NCI-H146 treated with DMSO at 0.1 percent for 48 hours (cell line): ENCODE measurements at regions not wholly inside any gene's neighbourhood (a gene's known extent, or its start where the extent isn't known, plus 50 kb on each side); places are given as distances from the start of the nearest gene placed in this dataset.

Experiments
- DNase-seq: peaks from one replicate; lab custom pipeline; 2025; ENCODE audit not compliant: unreplicated experiment; lab: John Stamatoyannopoulos, UW

GRCh38 chr12:43294916-43295315 lies 257.1 kb downstream of the ADAMTS20 start:
- no peak for DNase-seq

GRCh38 chr12:43294147-43294546 lies 257.9 kb downstream of the ADAMTS20 start:
- no peak for DNase-seq

- DNase-seq: no peak
Observed at GRCh38 chr12:43293396-43293795, 258.6 kb downstream of the ADAMTS20 start.

DNA sequence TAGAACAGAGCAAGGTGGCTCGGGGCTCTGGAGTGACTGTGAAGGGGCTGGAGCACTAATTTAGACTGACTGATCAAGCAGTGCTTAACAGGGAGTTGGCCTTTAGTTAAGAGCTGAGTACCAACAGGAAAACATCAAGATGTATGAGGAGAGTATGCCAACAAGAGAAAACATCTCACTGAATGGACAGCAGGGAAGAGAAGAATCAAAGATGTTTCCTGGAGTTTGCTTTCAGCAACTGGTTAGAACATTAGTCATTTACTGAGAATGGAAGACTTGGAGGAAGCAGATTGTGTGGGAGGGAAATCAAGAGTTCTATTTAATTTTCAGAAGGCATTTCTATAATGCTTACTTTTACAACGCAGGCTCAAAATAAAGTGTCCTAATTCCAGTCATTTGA lies 259.3 kb downstream of the ADAMTS20 start:
- no peak for DNase-seq

DNA sequence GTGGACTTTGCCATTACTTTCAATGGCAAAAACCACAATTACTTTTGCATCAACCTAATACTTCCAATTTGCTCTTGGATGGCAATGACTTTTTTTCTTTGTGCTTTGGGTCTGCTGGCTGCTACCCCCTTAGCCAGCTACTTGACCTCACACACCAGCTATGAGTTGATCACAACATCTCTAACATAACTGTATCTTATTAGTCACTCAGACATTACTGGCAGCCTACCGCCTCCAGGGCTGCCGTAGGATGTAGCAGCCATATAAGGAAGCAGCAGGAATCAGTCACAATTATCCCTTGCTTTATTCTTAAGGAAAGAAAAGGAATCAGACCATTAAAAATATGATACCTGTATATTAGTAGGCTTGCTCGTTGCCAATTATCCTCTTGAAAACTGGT lies 260.5 kb downstream of the ADAMTS20 start:
- no peak for DNase-seq

DNA sequence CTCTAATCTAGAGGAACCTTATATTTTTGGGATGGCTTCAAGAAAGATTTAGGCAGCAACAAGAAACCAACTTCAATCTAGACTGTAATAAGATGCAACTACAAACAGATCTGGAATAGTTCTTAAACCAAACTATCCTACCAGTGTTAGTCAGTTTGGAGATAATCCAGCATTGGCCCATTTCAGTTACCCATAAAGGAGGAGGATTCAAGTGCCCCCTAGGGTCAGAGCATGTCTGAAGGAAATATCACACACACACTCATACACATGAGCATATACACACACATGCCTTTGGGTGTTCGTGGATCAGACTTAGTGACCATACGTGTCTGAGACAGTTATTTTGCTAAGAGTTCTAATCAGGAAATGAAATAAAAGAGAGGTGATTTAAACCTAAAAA lies 261.2 kb downstream of the ADAMTS20 start:
- DNase-seq: no peak

- no peak for DNase-seq
Observed at GRCh38 chr12:43289426-43289801, 262.6 kb downstream of the ADAMTS20 start.

DNA sequence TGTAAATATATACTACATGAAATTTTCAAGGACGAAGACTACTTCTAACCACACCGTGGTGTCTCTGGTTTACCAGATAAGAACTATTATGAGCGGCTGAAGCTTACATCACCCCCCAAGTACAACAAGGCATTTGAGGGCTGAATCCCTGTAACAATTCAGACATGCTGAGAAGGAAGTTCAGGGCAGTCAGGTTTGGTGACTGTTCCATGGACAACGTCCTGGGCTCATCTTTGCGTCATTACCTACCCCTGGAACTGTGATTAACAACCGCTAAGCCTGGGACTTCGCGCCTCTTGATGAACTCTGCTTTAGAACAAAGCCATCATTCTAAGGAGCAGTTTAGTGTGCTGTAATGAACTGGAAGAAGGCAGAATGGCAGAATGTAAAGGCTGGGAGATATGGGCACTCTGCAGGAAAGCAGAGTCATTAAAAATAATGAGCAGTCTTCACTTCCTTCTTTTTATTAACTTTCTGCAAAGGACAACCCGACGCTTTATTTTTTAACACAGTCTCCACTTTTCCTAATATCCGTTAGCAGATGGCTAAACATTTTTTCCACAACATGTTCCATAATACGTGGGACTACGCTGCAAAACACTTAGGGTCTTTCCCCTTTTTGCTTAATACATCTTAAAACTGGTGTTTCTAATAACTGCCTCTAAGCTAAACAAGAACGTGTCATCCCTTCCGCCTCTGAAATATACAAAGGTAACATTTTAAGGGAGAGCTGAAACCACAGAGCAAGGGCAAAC lies 263.2 kb downstream of the ADAMTS20 start:
- no peak for DNase-seq

DNA sequence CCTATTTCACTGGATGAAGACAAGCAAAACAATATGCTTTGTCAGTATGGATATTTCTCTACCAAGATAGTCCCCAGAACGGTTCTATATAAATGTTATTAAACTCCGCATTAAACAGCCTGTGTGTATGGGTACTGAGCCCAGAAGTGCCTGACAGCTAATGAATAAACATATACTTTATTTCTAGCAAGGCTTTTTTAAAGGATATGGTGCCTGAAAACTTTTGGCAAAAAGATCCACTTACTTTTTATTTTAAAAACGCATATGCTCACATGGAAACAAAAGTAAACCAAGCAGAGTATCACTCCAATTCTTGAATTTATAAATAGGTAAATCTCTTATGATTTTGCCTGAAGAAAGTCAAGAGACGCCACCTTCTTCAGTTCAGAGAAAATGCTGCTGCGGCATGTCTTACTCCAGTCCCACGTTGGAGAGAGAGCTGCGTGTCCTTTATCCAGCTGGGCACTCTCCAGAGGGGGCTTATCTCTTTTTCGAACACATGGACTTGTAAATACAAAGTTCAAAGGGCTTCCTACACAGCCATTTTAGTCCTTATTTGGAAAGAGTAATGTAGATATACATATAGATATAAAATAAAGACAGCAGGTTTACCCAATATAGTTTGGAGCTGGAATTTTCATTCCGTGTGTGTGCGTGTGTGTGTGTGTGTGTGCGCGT lies 264.2 kb downstream of the ADAMTS20 start:
- DNase-seq: no peak

- DNase-seq: no peak
Observed at GRCh38 chr12:43286986-43287385, 265.0 kb downstream of the ADAMTS20 start.

DNA sequence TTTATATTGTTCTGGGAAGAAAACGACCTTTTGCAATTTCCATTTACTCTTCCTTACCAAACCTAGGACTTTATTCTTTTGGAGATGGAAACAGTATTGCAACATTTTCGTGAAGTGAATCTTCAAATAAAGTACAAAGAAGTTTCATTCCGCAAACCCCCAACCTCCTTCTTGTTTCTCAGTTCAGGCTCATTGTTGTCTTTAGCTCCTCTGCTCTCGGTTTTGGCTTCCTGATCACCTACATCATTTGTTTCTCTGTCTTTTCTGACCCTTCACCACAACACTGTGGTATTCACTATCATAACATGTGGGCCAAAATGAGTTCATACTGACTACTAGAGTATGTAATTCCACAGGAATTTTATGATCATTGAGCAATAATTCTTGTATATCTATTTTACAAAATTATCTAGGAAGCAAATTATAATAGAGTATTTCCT lies 266.8 kb downstream of the ADAMTS20 start:
- DNase-seq: no peak

DNA sequence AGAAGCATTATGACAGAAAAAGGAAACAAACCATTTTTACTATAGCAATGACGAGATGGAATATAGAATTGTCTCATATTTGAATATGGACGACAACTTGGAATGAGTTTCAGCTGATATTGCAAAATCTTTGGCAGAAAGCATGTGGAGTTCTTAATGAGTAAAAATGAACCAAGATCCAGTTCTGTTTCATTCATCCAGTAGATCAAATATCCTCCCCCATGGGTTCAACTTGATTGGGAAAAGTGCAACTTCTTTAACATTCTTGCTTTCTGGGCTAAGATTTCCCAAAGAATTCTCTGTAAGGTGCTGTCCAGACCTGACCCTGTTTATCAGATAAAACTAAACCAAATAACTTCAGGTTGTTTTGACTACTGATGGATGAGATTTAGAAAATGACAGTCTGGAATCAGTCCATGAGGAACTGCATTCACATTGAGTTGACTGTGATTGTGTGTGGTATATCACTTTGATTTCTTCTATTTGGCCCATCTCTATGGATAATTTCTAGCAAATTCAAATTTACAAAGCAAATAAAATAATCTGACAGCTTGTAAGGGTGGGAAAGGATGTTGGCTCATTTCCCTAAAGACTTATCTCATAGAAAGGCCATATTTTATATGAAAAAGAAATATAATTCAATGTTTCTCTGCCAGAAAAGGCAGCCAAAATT lies 267.4 kb downstream of the ADAMTS20 start:
- DNase-seq: no peak

DNA sequence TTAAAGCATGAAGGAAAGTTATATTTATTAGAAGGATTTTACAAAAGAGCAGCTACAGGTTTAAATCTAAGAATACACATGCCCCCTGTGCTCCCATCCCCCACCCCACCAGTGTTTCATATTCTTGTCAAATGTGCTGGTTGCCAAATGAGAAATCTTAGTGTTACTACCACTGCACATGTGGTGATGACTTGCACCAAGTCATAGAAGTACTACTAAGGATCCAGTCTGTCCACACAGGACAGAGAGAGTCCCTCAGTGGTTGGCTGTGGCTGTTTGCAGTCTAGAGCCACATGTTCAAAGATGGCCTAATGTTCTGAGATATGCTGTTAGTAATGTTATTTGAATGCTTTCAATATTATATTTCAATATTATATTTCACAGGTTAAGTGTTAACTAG lies 268.8 kb downstream of the ADAMTS20 start:
- no peak for DNase-seq

DNA sequence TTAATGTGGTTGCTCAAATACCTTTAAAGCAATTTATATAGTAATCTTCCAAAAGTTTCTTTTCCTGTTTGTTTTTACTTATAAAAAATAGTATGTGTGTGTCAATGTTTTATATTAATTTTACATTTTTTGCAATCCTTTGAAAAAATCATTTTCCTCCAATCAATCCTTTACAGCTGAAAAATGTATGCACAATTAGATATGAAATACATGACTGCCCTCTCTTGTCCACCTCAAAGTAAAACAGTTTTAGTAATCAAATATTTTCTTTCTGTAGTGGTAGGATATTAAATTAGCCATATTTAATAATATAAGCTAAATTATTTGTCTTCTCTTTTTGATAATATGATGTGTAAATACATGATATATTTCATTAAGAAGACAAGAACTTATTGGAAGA lies 269.9 kb downstream of the ADAMTS20 start:
- DNase-seq: peak; percentile 8

GRCh38 chr12:43281563-43281962 lies 270.4 kb downstream of the ADAMTS20 start:
- DNase-seq: no peak

DNA sequence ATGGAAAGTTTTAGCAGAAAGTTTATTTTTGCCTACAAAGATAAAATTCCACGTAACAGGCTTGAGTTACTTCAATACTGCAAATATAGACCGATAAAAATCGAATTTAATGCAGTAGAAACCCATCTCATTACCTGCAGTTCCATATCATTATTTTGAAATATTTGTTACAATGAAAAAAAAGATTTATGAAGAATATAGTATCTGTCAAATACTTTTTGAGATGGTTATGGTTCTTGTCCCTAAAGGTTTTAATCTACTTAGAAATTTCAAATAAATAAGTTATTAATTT lies 273.5 kb downstream of the ADAMTS20 start:
- no peak for DNase-seq

DNA sequence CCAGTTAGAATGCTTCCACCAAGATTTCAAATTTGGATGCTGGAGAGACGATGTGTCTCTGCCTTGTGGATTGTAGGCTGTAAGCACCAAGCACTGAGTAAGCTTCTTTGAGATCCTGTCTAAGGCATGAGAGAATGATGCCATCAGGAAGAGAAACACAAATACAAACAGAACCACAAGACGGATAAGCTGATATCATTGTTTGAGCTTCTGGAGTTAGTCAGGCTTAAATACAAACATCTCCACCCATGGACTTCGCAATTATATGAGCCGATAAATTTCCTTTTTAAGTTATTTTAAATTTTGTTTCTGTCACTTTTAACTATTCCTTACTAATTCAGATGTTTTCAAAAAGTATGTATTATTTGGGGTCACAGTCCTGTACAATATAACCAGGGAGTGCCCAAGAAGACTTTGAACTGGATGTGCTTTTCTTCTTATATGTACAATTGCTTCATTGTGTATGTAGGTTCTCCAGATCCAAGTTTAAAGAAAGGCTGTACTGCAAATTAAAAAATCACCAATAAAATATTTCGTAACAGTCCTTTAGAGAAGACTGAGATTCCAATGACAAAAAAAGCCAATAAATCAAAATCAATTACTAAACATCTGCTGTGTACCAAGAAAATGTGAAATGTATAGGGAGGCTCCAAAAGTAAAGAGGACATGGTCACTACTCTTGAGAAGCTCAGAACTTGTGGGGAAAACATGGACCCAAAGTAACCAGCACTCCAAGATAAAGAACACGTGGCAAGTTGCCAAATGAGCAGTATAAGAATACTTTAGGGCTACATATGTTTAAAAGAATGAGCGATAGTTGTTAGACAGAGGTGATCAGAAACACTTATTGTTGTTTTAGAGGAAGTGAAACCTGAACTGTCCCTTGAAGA lies 274.1 kb downstream of the ADAMTS20 start:
- DNase-seq: no peak

GRCh38 chr12:43273467-43273866 lies 278.5 kb downstream of the ADAMTS20 start:
- DNase-seq: no peak

- no peak for DNase-seq
Observed at GRCh38 chr12:43271659-43272058, 280.3 kb downstream of the ADAMTS20 start.

- no peak for DNase-seq
Observed at GRCh38 chr12:43267818-43268217, 284.2 kb downstream of the ADAMTS20 start.

GRCh38 chr12:43261701-43262100 lies 290.3 kb downstream of the ADAMTS20 start:
- no peak for DNase-seq
